HepG2 (cell line): ENCODE measurements at regions not wholly inside any gene's neighbourhood (a gene's known extent, or its start where the extent isn't known, plus 50 kb on each side); places are given as distances from the start of the nearest gene placed in this dataset.

Experiments used
- ATAC-seq: fragments of 200-7000 bp; cut with Tn5 transposase; 3 replicates; pipeline ENCODE4 v1.9.1; 2020; ENCODE audit warnings: mild to moderate bottlenecking, moderate library complexity
- BruUV-seq: library from RNA; stranded (reverse); fragments of 400-500 nt; replicated peaks from 2 replicates; lab custom pipeline; 2021; lab: Mats Ljungman, UMichigan
- CTCF ChIA-PET: fragments of 300-600 bp; formaldehyde crosslinking; extraction: SDS; loops from one replicate; lab custom pipeline; 2021; ENCODE audit warnings: low total read pairs, inconsistent platforms, low intra/inter-chr PET ratio; lab: Yijun Ruan, JAX
- POLR2A ChIA-PET: fragments of 350-600 bp; sonication (Branson Sonifier 250); formaldehyde crosslinking; loops from one replicate; lab custom pipeline; 2020; ENCODE audit warnings: antibody characterized with exemption, inconsistent platforms; lab: Yijun Ruan, JAX
- DNase-seq: peaks from one replicate; pipeline ENCODE4 v3.0.0-alpha.2; 2015; ENCODE audit warnings: low spot score
- FAIRE-seq: peaks from 3 replicates; lab custom pipeline; 2011; peaks lifted over from hg19 to GRCh38; lab: Jason Lieb, UNC
- H2AFZ ChIP-seq: one replicate; pipeline ENCODE4 v1.6.1; 2011; ENCODE audit warnings: low read length, inconsistent platforms
- H3K27ac ChIP-seq: fragments of 300-600 bp; 3 replicates; pipeline ENCODE4 v1.8.0; 2011; ENCODE audit warnings: mixed run types, mild to moderate bottlenecking, mixed read lengths, low read length, inconsistent platforms; ENCODE audit not compliant: insufficient read depth; ENCODE audit errors: extremely low read length
- H3K27me3 ChIP-seq, 2 experiments: fragments of 200-600 bp in 1 of 2; 2 replicates in 1 of 2; 3 replicates in 1 of 2; pipeline versions ENCODE4 v1.6.0 to v1.8.0; 2011; ENCODE audit warnings: low read length in 2 of 2, mild to moderate bottlenecking in 2 of 2, moderate library complexity in 2 of 2, inconsistent platforms in 1 of 2; ENCODE audit not compliant: insufficient read depth in 2 of 2, control insufficient read depth in 1 of 2
- H3K36me3 ChIP-seq, 2 experiments: fragments of 200-600 bp in 1 of 2; replicated peaks in 1 of 2; 2 replicates in 1 of 2; 3 replicates in 1 of 2; pipeline versions ENCODE4 v1.5.1 to v1.8.0; 2011; ENCODE audit warnings: low read length in 2 of 2, inconsistent platforms in 1 of 2; ENCODE audit not compliant: insufficient read depth in 2 of 2, control insufficient read depth in 1 of 2
- H3K4me1 ChIP-seq: 2 replicates; pipeline ENCODE4 v1.5.1; 2012; ENCODE audit warnings: low read length, inconsistent platforms; ENCODE audit not compliant: insufficient read depth
- H3K4me2 ChIP-seq: 2 replicates; pipeline ENCODE4 v1.6.0; 2011; ENCODE audit warnings: low read depth, low read length, inconsistent platforms
- H3K4me3 ChIP-seq, 3 experiments: fragments of 200-600 bp in 1 of 3; sonication (generic), shearing (Covaris generic) in 1 of 3; replicated peaks in 1 of 3; 2 replicates each; pipeline ENCODE4 v1.5.1; 2011 to 2016; ENCODE audit warnings: low read length in 3 of 3, inconsistent platforms in 2 of 3, low read depth in 2 of 3, mild to moderate bottlenecking in 2 of 3, control low read depth in 1 of 3, mixed read lengths in 1 of 3; ENCODE audit not compliant: insufficient read depth in 1 of 3
- H3K79me2 ChIP-seq: one replicate; pipeline ENCODE4 v1.6.1; 2011; ENCODE audit warnings: low read length, inconsistent platforms; ENCODE audit not compliant: insufficient read depth
- H3K9ac ChIP-seq: 2 replicates; pipeline ENCODE4 v1.6.0; 2011; ENCODE audit warnings: mild to moderate bottlenecking, low read depth, low read length, inconsistent platforms; ENCODE audit not compliant: insufficient read depth
- H3K9me3 ChIP-seq: 2 replicates; pipeline ENCODE4 v1.5.1; 2012; ENCODE audit warnings: mild to moderate bottlenecking, low read length
- H4K20me1 ChIP-seq: 2 replicates; pipeline ENCODE4 v1.6.0; 2011; ENCODE audit warnings: inconsistent platforms, mild to moderate bottlenecking, low read length, moderate library complexity; ENCODE audit not compliant: insufficient read depth
- AGO2 ChIP-seq: fragments of 200-400 bp; formaldehyde crosslinking; optimal IDR thresholded peaks from 2 replicates; pipeline ENCODE3; 2017; ENCODE audit warnings: mild to moderate bottlenecking, low read depth, low read length, moderate library complexity
- EEA1 ChIP-seq: sonication (generic); formaldehyde crosslinking; IDR thresholded peaks from 2 replicates; pipeline ENCODE4 v1.5.1; 2020; ENCODE audit warnings: mild to moderate bottlenecking, missing genetic modification reagents, borderline replicate concordance
- HES4 ChIP-seq: sonication (generic); formaldehyde crosslinking; IDR thresholded peaks from 2 replicates; pipeline ENCODE4 v1.9.0; 2021; ENCODE audit warnings: mild to moderate bottlenecking, missing genetic modification reagents, borderline replicate concordance
- KAT8 ChIP-seq: IDR thresholded peaks from 2 replicates; pipeline ENCODE4 v1.6.1; 2016; ENCODE audit warnings: missing genetic modification reagents, missing compliant biosample characterization
- RFX5 ChIP-seq: IDR thresholded peaks from 2 replicates; pipeline ENCODE4 v1.6.1; 2011; ENCODE audit warnings: low read depth, low read length, improper control_type of control experiment
- SALL1 ChIP-seq: sonication (generic); formaldehyde crosslinking; IDR thresholded peaks from 2 replicates; pipeline ENCODE4 v1.8.0; 2022; ENCODE audit warnings: mild to moderate bottlenecking, missing genetic modification reagents
- SCMH1 ChIP-seq: sonication (generic); formaldehyde crosslinking; IDR thresholded peaks from 2 replicates; pipeline ENCODE4 v1.9.0; 2021; ENCODE audit warnings: missing genetic modification reagents, mild to moderate bottlenecking, borderline replicate concordance
- SKI ChIP-seq: fragments of 450-650 bp; IDR thresholded peaks from one replicate; pipeline ENCODE4 v1.6.1; 2018; ENCODE audit warnings: mild to moderate bottlenecking; ENCODE audit not compliant: partially characterized antibody
- TMF1 ChIP-seq: sonication (generic); formaldehyde crosslinking; IDR thresholded peaks from 2 replicates; pipeline ENCODE4 v1.8.1; 2022; ENCODE audit warnings: low read depth, missing genetic modification reagents
- ZNF142 ChIP-seq: sonication (generic); formaldehyde crosslinking; IDR thresholded peaks from 2 replicates; pipeline ENCODE4 v1.4.0; 2020; ENCODE audit warnings: missing genetic modification reagents
- ZNF331 ChIP-seq: sonication (generic); formaldehyde crosslinking; IDR thresholded peaks from 2 replicates; pipeline ENCODE4 v1.4.0; 2020; ENCODE audit warnings: missing genetic modification reagents
- ZNF496 ChIP-seq: sonication (generic); formaldehyde crosslinking; IDR thresholded peaks from 2 replicates; pipeline ENCODE4 v1.8.1; 2023; ENCODE audit warnings: mild to moderate bottlenecking, moderate library complexity, missing genetic modification reagents; ENCODE audit not compliant: insufficient replicate concordance
- WGBS: methylation state at CpG from one replicate; pipeline ENCODE4 v1.1.6; 2017; ENCODE audit warnings: low lambda C conversion rate; 5-methylcytosine and 5-hydroxymethylcytosine counted together
- in situ Hi-C: cut with HindIII; loops from 2 replicates; pipeline ENCODE4 v1.10.0; 2017; ENCODE audit warnings: low pct_unique_long_range_greater_than_20kb; ENCODE audit not compliant: extremely low pct_ligation_motif_present
- intact Hi-C: fragments of 100-400 bp; cut with micrococcal nuclease; formaldehyde crosslinking; loops from one replicate; pipeline ENCODE4 v1.10.0; 2022; ENCODE audit not compliant: unreplicated experiment

- TF ChIP-seq ZNF142 (CRISPR knock-in tag) (no peak), SALL1 (no peak), SKI (no peak), HES4 (no peak), SCMH1 (no peak), ZNF331 (CRISPR knock-in tag) (no peak), AGO2 (no peak)
These were observed 240.3 kb downstream of the TPBG start (continued) for GRCh38 chr6:82603871-82604270.

DNA sequence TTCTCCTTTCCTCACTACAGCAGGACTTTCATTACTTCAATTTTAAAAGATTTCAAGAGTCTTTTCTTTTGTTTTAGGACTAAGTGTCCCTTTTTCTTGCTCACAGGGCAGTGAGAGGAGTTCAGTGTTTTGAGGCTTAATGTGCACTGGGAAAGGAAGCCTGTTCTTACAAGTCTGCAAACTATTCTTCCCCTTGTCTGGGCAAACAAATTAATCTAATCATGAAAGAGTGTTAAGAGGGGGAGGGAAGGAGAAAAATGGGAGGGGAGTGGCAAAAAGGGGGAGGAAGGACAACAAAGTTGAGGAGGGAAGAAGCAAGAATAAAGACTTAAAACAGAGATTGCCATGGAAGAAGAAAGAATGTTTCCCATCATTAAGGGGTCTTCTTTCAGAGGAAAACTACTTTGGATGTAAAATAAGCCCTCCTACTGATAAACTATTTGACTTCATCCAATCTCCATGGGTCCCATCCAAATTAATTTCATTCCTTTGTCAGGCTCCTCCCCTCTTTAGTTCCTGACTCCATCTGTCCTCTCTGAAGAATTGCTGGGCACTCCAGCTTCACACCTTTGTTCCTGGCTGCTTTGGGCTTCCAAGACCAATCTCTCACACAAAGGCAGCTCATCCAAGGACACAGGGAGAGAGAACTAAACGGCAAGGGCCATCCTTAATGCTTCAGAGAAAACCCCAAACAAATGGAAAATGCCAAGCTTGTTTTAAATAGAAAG, 244.5 kb downstream of the TPBG start:
- no peak for ATAC-seq
- no peaks in the 10 kb centered on the region for H3K36me3 ChIP-seq
- no TSS peak for BruUV-seq
- in situ Hi-C loops (no loop called here), intact Hi-C loops (no loop called here)
- ChIA-PET POLR2A (no interaction called here), CTCF (no interaction called here)
- no peaks in the 10 kb centered on the region for H4K20me1 ChIP-seq
- 6% methylated on average over 1 of the region's 1 CpG for WGBS
- no peak for FAIRE-seq
- H3K27ac ChIP-seq = no peak overlapping the region
- H3K4me3 ChIP-seq = no peak overlapping the region
- no peaks in the 10 kb centered on the region for H3K9me3 ChIP-seq
- no peak for DNase-seq
- H3K27me3 ChIP-seq = no peaks in the 10 kb centered on the region
- no peak overlapping the region for H2AFZ ChIP-seq
- no peaks in the 10 kb centered on the region for H3K4me1 ChIP-seq
- H3K9ac ChIP-seq = no peak overlapping the region
- H3K79me2 ChIP-seq = no peaks in the 10 kb centered on the region
- H3K4me2 ChIP-seq = no peak overlapping the region
- no peak for TF ChIP-seq KAT8
- TF ChIP-seq ZNF496 = no peak
- no peak for TF ChIP-seq TMF1
- no peak for TF ChIP-seq RFX5
- TF ChIP-seq EEA1 (CRISPR knock-in tag) = no peak
- no peak for TF ChIP-seq ZNF142 (CRISPR knock-in tag)
